Prostate gland (tissue), 2 donors: ENCODE measurements at regions not wholly inside any gene's neighbourhood (a gene's known extent, or its start where the extent isn't known, plus 50 kb on each side); places are given as distances from the start of the nearest gene placed in this dataset.

ENCODE experiments used
- DNase-seq: peaks from one replicate; pipeline ENCODE4 v3.0.0-alpha.2; 2019; ENCODE audit warnings: low spot score
- H3K27ac ChIP-seq, 2 donors: fragments of 200-600 bp; sonication (generic); 2 replicates each; pipeline ENCODE4 v1.5.1; 2017 to 2019
- H3K27me3 ChIP-seq: fragments of 200-600 bp; sonication (generic); replicated peaks from 2 replicates; pipeline ENCODE4 v1.5.1; 2019; ENCODE audit not compliant: insufficient read depth
- H3K36me3 ChIP-seq, 2 donors: fragments of 200-600 bp; sonication (generic); 1 replicate in 1 of 2; 2 replicates in 1 of 2; pipeline versions ENCODE4 v1.5.1 to v1.8.1; 2017 to 2019
- H3K4me1 ChIP-seq: fragments of 200-600 bp; sonication (generic); replicated peaks from 2 replicates; pipeline ENCODE4 v1.5.1; 2019
- H3K4me3 ChIP-seq, 2 donors: fragments of 200-600 bp; sonication (generic); 2 replicates each; pipeline ENCODE4 v1.5.1; 2017 to 2019
- H3K9me3 ChIP-seq: fragments of 200-600 bp; sonication (generic); 2 replicates; pipeline ENCODE4 v1.5.1; 2017
- CTCF ChIP-seq, 4 experiments: fragments of 200-600 bp in 2 of 4; fragments of 450-650 bp in 2 of 4; sonication (generic) in 2 of 4; IDR thresholded peaks; 1 replicate in 3 of 4; 2 replicates in 1 of 4; pipeline ENCODE4 v1.5.1; 2016 to 2019; ENCODE audit warnings: antibody characterized with exemption in 4 of 4, mild to moderate bottlenecking in 2 of 4, moderate library complexity in 2 of 4
- POLR2A ChIP-seq: fragments of 450-650 bp; IDR thresholded peaks from one replicate; pipeline ENCODE4 v1.6.1; 2016; ENCODE audit warnings: antibody characterized with exemption, mild to moderate bottlenecking
- POLR2AphosphoS5 ChIP-seq: sonication (generic); formaldehyde crosslinking; IDR thresholded peaks from one replicate; pipeline ENCODE4 v1.6.1; 2017; ENCODE audit warnings: antibody characterized with exemption
- WGBS: methylation state at CpG from one replicate; pipeline ENCODE4 v1.1.5; 2018; 5-methylcytosine and 5-hydroxymethylcytosine counted together
- intact Hi-C: fragments of 100-400 bp; cut with DNase I; formaldehyde crosslinking; loops from one replicate; pipeline ENCODE4 v1.14.2; 2022

GRCh38 chr7:86592185-86592584 lies 51.5 kb upstream of the GRM3 start:
- TF ChIP-seq CTCF (IDR thresholded peaks at IDR 0.05): no peak
- no peak for TF ChIP-seq POLR2A
- no peak for TF ChIP-seq POLR2AphosphoS5

GRCh38 chr7:86574006-86574405 lies 69.7 kb upstream of the GRM3 start:
- no peak overlapping the region for H3K4me3 ChIP-seq
- no peaks in the 10 kb centered on the region for H3K9me3 ChIP-seq
- H3K4me1 ChIP-seq: no peaks in the 10 kb centered on the region
- H3K27me3 ChIP-seq: no peaks in the 10 kb centered on the region
- intact Hi-C loops: no loop called here
- H3K36me3 ChIP-seq: no peaks in the 10 kb centered on the region
- TF ChIP-seq POLR2AphosphoS5 (no peak), POLR2A (no peak), CTCF (IDR thresholded peaks at IDR 0.05) (no peak)
- no peak for DNase-seq
- 94% methylated on average over 9 of the region's 9 CpGs for WGBS
- no peak overlapping the region for H3K27ac ChIP-seq

More at GRCh38 chr7:86592185-86592584, 51.5 kb upstream of the GRM3 start:
- no peak for DNase-seq
- no peaks in the 10 kb centered on the region for H3K4me1 ChIP-seq
- H3K9me3 ChIP-seq: no peaks in the 10 kb centered on the region
- H3K27ac ChIP-seq: no peak overlapping the region
- intact Hi-C loops: no loop called here
- H3K27me3 ChIP-seq: no peaks in the 10 kb centered on the region
- H3K4me3 ChIP-seq: no peak overlapping the region
- H3K36me3 ChIP-seq: no peaks in the 10 kb centered on the region
- 85% methylated on average over 1 of the region's 1 CpG for WGBS

GRCh38 chr7:86558680-86559501 lies 84.8 kb upstream of the GRM3 start:
- Histone ChIP-seq H3K36me3 (no peaks in the 10 kb centered on the region), H3K9me3 (no peaks in the 10 kb centered on the region), H3K4me3 (no peak overlapping the region), H3K4me1 (no peaks in the 10 kb centered on the region), H3K27me3 (no peaks in the 10 kb centered on the region), H3K27ac (no peak overlapping the region)
- WGBS: 52% methylated on average over 8 of the region's 8 CpGs
- no peak for DNase-seq
- TF ChIP-seq CTCF (IDR thresholded peaks at IDR 0.05) (no peak), POLR2AphosphoS5 (no peak), POLR2A (no peak)
- intact Hi-C loops: no loop called here

GRCh38 chr7:86534641-86535040 lies 109.1 kb upstream of the GRM3 start:
- TF ChIP-seq POLR2AphosphoS5: no peak
- TF ChIP-seq POLR2A: no peak
- TF ChIP-seq CTCF (IDR thresholded peaks at IDR 0.05): no peak

GRCh38 chr7:86504229-86504628 lies 139.5 kb upstream of the GRM3 start:
- TF ChIP-seq POLR2A (no peak), CTCF (IDR thresholded peaks at IDR 0.05) (no peak), POLR2AphosphoS5 (no peak)
- Histone ChIP-seq H3K4me1 (no peaks in the 10 kb centered on the region), H3K4me3 (no peak overlapping the region), H3K27me3 (no peaks in the 10 kb centered on the region), H3K36me3 (no peaks in the 10 kb centered on the region), H3K27ac (no peak overlapping the region), H3K9me3 (no peaks in the 10 kb centered on the region)
- intact Hi-C loops: no loop called here
- no peak for DNase-seq
- WGBS: 32% methylated on average over 1 of the region's 1 CpG

More at GRCh38 chr7:86534641-86535040, 109.1 kb upstream of the GRM3 start:
- H3K27me3 ChIP-seq: no peaks in the 10 kb centered on the region
- DNase-seq: no peak
- intact Hi-C loops: no loop called here
- no peak overlapping the region for H3K27ac ChIP-seq
- WGBS: 88% methylated on average over 5 of the region's 5 CpGs
- no peaks in the 10 kb centered on the region for H3K9me3 ChIP-seq
- H3K4me3 ChIP-seq: no peak overlapping the region
- no peaks in the 10 kb centered on the region for H3K4me1 ChIP-seq
- H3K36me3 ChIP-seq: no peaks in the 10 kb centered on the region
